Limb (tissue), 2 donors: ENCODE measurements at regions not wholly inside any gene's neighbourhood (a gene's known extent, or its start where the extent isn't known, plus 50 kb on each side); places are given as distances from the start of the nearest gene placed in this dataset.

Experiments
- DNase-seq, 2 donors: peaks; one replicate each; pipeline ENCODE4 v3.0.0-alpha.2; 2016; ENCODE audit errors: extremely low spot score in 2 of 2

GRCh38 chr12:114302606-114303315 is 103.2 kb downstream of the TBX5 start:
- DNase-seq: no peak

GRCh38 chr12:114302117-114302516 is 103.8 kb downstream of the TBX5 start:
- DNase-seq: no peak

- DNase-seq: no peak
Measured at GRCh38 chr12:114294303-114294685, 111.7 kb downstream of the TBX5 start.

- DNase-seq: no peak
Measured at GRCh38 chr12:114293571-114294302, 112.2 kb downstream of the TBX5 start.

- DNase-seq: no peak
Measured at GRCh38 chr12:114293073-114293472, 112.9 kb downstream of the TBX5 start.

GRCh38 chr12:114291389-114292060 is 114.4 kb downstream of the TBX5 start:
- no peak for DNase-seq

GRCh38 chr12:114287821-114288525 is 118.0 kb downstream of the TBX5 start:
- no peak for DNase-seq

GRCh38 chr12:114286145-114286544 is 119.8 kb downstream of the TBX5 start:
- DNase-seq: no peak

- no peak for DNase-seq
Measured at GRCh38 chr12:114285554-114285953, 120.4 kb downstream of the TBX5 start.

GRCh38 chr12:114284041-114284440 is 121.9 kb downstream of the TBX5 start:
- no peak for DNase-seq

GRCh38 chr12:114275932-114276785 is 129.8 kb downstream of the TBX5 start:
- no peak for DNase-seq

- no peak for DNase-seq
Measured at GRCh38 chr12:114275086-114275485, 130.9 kb downstream of the TBX5 start.

- peak in 1 of 2 donors; percentile 44 for DNase-seq
Measured at GRCh38 chr12:114274131-114274530, 131.8 kb downstream of the TBX5 start.

- peak in 1 of 2 donors; percentile 51 for DNase-seq
Measured at GRCh38 chr12:114272605-114273004, 133.3 kb downstream of the TBX5 start.

GRCh38 chr12:114272071-114272470 is 133.9 kb downstream of the TBX5 start:
- no peak for DNase-seq

GRCh38 chr12:114269153-114269552 is 136.8 kb downstream of the TBX5 start:
- DNase-seq: no peak

GRCh38 chr12:114266536-114266935 is 139.4 kb downstream of the TBX5 start:
- DNase-seq: no peak

- no peak for DNase-seq
Measured at GRCh38 chr12:114265036-114265435, 140.9 kb downstream of the TBX5 start.

GRCh38 chr12:114263056-114263805 is 142.7 kb downstream of the TBX5 start:
- no peak for DNase-seq

- no peak for DNase-seq
Measured at GRCh38 chr12:114257687-114258086, 148.3 kb downstream of the TBX5 start.
